IPS DF 6.9 (cell line): ENCODE measurements at regions not wholly inside any gene's neighbourhood (a gene's known extent, or its start where the extent isn't known, plus 50 kb on each side); places are given as distances from the start of the nearest gene placed in this dataset.

ENCODE experiments used
- DNase-seq: peaks from one replicate; pipeline ENCODE4 v3.0.0-alpha.2; 2013; ENCODE audit warnings: low read depth, low spot score
- H3K27ac ChIP-seq: one replicate; pipeline ENCODE4 v1.5.1; 2013; ENCODE audit warnings: low read length, control low read depth
- H3K27me3 ChIP-seq: 2 replicates; pipeline ENCODE4 v1.6.1; 2013; ENCODE audit warnings: mild to moderate bottlenecking, low read length; ENCODE audit not compliant: control insufficient read depth, insufficient read depth
- H3K36me3 ChIP-seq: 2 replicates; pipeline ENCODE4 v1.6.1; 2013; ENCODE audit warnings: low read length; ENCODE audit not compliant: control insufficient read depth, insufficient read depth
- H3K4me1 ChIP-seq: 2 replicates; pipeline ENCODE4 v1.6.1; 2013; ENCODE audit warnings: low read length; ENCODE audit not compliant: control insufficient read depth, insufficient read depth
- H3K4me3 ChIP-seq: 2 replicates; pipeline ENCODE4 v1.5.1; 2013; ENCODE audit warnings: mild to moderate bottlenecking, low read length
- H3K9me3 ChIP-seq: 2 replicates; pipeline ENCODE4 v1.6.1; 2013; ENCODE audit warnings: low read length, inconsistent platforms; ENCODE audit not compliant: control insufficient read depth, insufficient read depth
- WGBS: extraction: QIAGEN DNeasy Blood & Tissue Kit; methylation state at CpG from one replicate; pipeline ENCODE4 v1.1.7; 2013; ENCODE audit warnings: mixed read lengths, missing lambda C conversion rate; ENCODE audit not compliant: insufficient read length, insufficient coverage; 5-methylcytosine and 5-hydroxymethylcytosine counted together

DNA sequence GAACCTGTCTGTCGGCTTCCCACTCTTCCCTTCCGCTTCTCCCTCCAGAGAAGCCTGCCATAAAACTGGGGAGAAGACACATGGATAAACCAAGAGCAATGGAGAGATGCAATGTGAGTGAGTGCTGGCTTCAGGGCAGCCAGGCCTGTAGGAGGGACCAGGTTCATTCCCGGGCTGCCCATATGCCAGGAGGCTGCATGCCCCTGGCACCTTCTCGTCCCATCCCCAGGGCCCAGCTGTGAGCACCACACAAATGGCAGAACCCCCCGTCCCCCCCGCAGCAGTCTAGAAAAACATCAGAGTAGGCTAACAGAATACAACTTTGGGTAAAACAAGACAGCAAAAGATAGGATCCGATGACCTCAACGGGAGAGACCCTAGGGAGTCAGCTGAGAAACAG, 341.3 kb upstream of the SHH start:
- H3K27ac ChIP-seq: no peak overlapping the region
- H3K27me3 ChIP-seq: no peaks in the 10 kb centered on the region
- peaks cover 24% of the 10 kb centered on the region for H3K9me3 ChIP-seq
- no CpG with 5 or more reads among the region's 8 CpGs for WGBS
- H3K4me1 ChIP-seq: no peaks in the 10 kb centered on the region
- no peaks in the 10 kb centered on the region for H3K36me3 ChIP-seq
- DNase-seq: no peak
- H3K4me3 ChIP-seq: no peak overlapping the region

DNA sequence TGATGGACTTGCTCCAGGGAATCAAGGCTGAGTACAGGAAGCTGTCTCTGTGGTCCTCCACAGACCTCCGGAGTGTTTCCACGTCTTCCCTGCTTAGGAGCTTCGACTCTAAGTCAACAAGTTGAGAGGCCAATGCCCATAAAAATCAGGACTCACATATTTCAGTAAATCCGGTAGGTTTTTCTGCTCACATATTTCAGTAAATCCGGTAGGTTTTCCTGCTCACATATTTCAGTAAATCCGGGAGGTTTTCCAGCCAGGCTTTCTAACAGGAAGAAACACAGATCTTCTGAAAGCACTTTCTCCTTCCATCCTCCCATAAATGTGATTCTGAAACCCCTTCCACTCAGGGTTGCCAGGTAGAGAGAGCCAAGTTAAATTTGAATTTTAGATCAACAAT, 340.1 kb upstream of the SHH start:
- Histone ChIP-seq H3K9me3 (peaks cover 21% of the 10 kb centered on the region), H3K36me3 (no peaks in the 10 kb centered on the region)

DNA sequence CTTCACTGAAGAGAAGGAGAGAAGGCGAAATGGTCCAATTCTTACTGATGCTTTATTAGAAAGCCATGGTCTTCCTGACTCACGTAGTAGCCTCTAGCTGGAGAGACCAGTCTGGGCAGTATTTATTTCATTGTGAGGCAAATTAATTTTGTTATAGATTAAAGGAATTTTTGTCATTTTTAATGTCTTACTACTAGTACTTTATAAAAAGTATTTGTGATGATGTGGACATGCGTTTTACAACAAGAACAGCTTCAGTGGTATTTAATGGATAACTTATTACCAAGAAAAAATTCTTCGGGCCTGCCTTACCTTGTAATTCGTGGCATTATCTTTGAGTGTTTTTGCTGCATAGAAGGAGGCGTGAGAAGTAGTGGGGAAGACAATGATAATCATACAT, 339.4 kb upstream of the SHH start:
- H3K4me3 ChIP-seq: no peak overlapping the region
- H3K36me3 ChIP-seq: no peaks in the 10 kb centered on the region
- WGBS: no CpG with 5 or more reads among the region's 6 CpGs
- peaks cover 21% of the 10 kb centered on the region for H3K9me3 ChIP-seq
- H3K4me1 ChIP-seq: no peaks in the 10 kb centered on the region
- H3K27me3 ChIP-seq: no peaks in the 10 kb centered on the region
- DNase-seq: no peak
- no peak overlapping the region for H3K27ac ChIP-seq

More for the DNA sequence above, 340.1 kb upstream of the SHH start:
- Histone ChIP-seq H3K4me1 (no peaks in the 10 kb centered on the region), H3K27ac (no peak overlapping the region), H3K27me3 (no peaks in the 10 kb centered on the region), H3K4me3 (no peak overlapping the region)
- DNase-seq: no peak
- no CpG with 5 or more reads among the region's 6 CpGs for WGBS

DNA sequence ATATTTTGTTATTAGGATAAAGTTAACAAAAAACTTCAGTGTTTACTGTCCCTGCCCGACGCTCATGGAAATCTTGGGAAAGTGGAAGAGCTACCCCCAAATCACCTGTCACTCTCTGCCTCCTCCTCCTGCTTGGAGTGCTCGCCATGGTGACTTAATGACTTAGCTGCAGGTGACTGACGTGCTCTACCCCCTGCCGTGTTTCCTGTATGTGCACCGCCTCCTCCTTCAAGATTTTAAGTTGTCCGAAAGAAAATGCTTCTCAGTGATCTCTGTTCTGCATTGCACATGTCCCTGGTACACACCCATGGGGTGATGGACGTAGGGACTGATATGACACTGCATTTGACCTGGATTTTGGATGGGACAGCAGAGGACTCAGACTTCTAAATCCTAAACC, 338.8 kb upstream of the SHH start:
- H3K4me1 ChIP-seq: no peaks in the 10 kb centered on the region
- DNase-seq: no peak
- no peak overlapping the region for H3K27ac ChIP-seq
- H3K36me3 ChIP-seq: no peaks in the 10 kb centered on the region
- no CpG with 5 or more reads among the region's 8 CpGs for WGBS
- H3K4me3 ChIP-seq: no peak overlapping the region
- peaks cover 19% of the 10 kb centered on the region for H3K9me3 ChIP-seq
- no peaks in the 10 kb centered on the region for H3K27me3 ChIP-seq

DNA sequence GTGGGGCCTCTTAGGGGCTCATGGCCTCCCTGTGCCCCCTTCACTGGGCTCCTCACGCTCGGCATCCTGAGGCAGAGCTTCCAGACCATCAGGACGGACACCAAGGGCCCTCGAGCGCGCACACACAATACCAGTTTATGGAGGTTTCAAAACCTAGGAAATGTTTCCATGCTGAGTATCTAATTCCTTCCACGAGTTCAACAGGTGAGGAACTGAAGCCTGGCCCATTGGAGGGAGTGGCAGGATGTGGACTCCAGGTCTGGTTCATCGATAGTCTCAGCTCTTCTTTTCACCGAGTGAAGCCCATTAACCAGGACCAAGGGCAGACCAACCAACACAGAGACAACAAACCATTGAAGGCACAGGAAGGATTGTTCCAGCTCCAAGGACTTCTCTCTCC, 336.7 kb upstream of the SHH start:
- no peak overlapping the region for H3K27ac ChIP-seq
- H3K27me3 ChIP-seq: no peaks in the 10 kb centered on the region
- no peaks in the 10 kb centered on the region for H3K4me1 ChIP-seq
- WGBS: no CpG with 5 or more reads among the region's 9 CpGs
- H3K4me3 ChIP-seq: no peak overlapping the region
- peaks cover 21% of the 10 kb centered on the region for H3K9me3 ChIP-seq
- no peak for DNase-seq
- H3K36me3 ChIP-seq: no peaks in the 10 kb centered on the region

DNA sequence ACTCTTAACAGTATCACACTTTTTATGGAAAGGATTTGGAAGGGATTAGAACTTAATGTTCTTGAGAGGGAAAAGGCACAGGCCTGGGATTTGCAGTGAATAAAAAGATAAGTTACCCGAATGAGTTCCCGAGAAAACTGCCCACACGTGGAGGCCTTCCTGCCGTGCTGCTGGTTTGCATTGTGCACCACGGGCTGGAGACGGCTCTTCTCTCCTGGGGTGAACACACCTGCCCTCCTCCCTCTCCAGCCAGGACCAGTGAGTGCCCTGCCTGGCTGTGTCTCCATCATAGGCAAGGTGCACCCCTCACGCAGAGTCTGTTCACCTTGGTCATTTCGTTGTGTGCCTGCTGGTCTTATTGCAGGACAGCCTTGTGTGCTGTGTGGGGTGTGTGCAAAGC, 336.3 kb upstream of the SHH start:
- Histone ChIP-seq H3K27ac (no peak overlapping the region), H3K4me1 (no peaks in the 10 kb centered on the region), H3K27me3 (no peaks in the 10 kb centered on the region), H3K4me3 (no peak overlapping the region), H3K9me3 (peaks cover 23% of the 10 kb centered on the region), H3K36me3 (no peaks in the 10 kb centered on the region)
- no CpG with 5 or more reads among the region's 8 CpGs for whole genome bisulfite sequencing
- DNase-seq: no peak

DNA sequence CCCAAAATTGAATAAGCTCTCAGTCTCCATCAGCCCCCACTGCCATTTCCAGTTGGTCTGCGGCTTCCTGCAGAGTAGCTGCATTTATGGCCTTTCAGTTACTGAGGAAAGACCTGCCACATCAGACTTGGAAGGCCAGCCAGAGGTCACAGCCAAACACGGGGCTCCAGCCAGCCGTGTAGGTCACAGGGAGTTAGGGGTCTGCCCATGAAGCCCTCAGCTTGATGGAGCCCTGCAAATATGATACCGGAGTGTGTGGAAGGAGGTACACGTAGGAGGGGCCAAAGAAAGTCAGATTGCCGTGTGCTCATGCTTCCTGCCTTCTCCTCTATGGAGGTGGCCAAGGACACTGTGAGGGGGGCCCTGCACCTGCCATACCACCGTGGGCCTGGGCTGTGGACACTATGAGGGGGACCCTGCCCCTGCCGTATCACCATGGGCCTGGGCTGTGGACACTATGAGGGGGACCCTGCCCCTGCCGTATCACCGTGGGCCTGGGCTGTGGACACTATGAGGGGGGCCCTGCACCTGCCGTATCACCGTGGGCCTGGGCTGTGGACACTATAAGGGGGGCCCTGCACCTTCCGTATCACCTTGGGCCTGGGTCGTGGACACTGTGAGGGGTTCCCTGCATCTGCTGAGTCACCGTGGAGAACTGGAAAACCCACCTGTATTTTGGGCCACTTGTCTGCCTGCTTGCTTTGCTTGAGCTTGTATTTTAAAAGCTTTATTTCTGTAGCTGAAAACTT, 335.7 kb upstream of the SHH start:
- WGBS: no CpG with 5 or more reads among the region's 15 CpGs
- Histone ChIP-seq H3K27me3 (no peaks in the 10 kb centered on the region), H3K36me3 (no peaks in the 10 kb centered on the region), H3K4me3 (no peak overlapping the region), H3K27ac (no peak overlapping the region), H3K4me1 (no peaks in the 10 kb centered on the region), H3K9me3 (peaks cover 22% of the 10 kb centered on the region)
- DNase-seq: no peak

DNA sequence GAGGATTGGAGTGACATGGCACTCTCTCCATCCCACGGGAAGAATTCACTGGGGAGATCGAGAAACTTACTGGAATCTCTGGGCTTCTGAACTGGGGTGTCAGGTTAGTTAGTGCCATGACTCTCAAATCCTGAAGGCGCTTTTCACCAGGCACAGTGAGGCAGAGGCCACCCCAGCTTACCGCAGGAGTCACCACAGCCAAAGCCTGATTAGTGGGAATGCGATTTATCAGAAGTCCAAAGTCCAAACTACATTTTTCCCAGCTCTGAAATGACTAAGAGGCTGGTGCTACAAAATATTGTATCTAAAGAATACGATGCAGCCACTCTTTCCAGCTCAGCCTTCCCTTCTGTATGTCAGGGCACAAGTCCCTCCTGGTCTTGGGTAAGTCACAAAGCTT, 334.8 kb upstream of the SHH start:
- DNase-seq: no peak
- H3K9me3 ChIP-seq: peaks cover 21% of the 10 kb centered on the region
- no peak overlapping the region for H3K27ac ChIP-seq
- H3K4me1 ChIP-seq: no peaks in the 10 kb centered on the region
- no CpG with 5 or more reads among the region's 6 CpGs for WGBS
- H3K36me3 ChIP-seq: no peaks in the 10 kb centered on the region
- H3K27me3 ChIP-seq: no peaks in the 10 kb centered on the region
- H3K4me3 ChIP-seq: no peak overlapping the region

DNA sequence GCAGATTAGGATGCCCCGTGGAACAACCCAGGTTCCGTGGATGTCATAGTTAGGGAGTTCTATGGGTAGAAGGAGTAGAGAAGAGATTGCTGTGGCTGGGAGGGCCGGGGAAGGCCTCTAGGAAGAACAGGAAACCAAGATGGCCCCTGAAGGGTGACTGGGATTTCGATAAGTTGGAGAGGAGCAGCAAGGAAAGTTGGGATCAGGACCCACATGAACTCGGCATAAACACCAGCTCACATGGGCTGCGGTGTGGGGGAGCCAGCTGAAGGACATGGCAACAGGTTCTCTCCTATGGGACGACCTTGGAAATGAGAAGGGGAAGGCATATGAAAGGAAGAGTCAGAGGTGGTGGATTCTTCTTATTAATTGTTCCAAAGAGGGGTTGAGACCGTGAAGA, 333.7 kb upstream of the SHH start:
- no peaks in the 10 kb centered on the region for H3K36me3 ChIP-seq
- no peaks in the 10 kb centered on the region for H3K4me1 ChIP-seq
- no peak overlapping the region for H3K27ac ChIP-seq
- H3K27me3 ChIP-seq: no peaks in the 10 kb centered on the region
- no CpG with 5 or more reads among the region's 8 CpGs for WGBS
- peaks cover 22% of the 10 kb centered on the region for H3K9me3 ChIP-seq
- no peak for DNase-seq
- H3K4me3 ChIP-seq: no peak overlapping the region

DNA sequence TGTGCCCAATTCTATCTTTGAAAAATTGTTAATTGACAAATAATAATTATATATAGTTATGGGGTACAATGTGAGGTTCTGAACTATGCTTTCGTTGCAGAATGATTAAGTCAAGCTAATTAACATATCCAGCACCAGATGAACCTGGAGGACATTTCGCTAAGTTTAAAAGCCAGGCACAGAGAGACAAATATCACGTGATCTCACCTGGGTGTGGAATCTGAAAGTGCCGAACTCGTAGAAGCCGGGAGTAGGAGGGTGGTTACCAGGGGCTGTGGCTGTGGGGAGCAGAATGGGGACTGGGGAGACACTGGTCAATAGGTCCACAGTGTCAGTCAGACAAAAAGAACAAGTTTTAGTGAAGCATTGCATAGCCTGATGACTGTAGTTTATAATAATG, 332.9 kb upstream of the SHH start:
- H3K27me3 ChIP-seq: no peaks in the 10 kb centered on the region
- peaks cover 22% of the 10 kb centered on the region for H3K9me3 ChIP-seq
- H3K27ac ChIP-seq: no peak overlapping the region
- H3K4me1 ChIP-seq: no peaks in the 10 kb centered on the region
- no peaks in the 10 kb centered on the region for H3K36me3 ChIP-seq
- WGBS: no CpG with 5 or more reads among the region's 6 CpGs
- DNase-seq: no peak
- no peak overlapping the region for H3K4me3 ChIP-seq

DNA sequence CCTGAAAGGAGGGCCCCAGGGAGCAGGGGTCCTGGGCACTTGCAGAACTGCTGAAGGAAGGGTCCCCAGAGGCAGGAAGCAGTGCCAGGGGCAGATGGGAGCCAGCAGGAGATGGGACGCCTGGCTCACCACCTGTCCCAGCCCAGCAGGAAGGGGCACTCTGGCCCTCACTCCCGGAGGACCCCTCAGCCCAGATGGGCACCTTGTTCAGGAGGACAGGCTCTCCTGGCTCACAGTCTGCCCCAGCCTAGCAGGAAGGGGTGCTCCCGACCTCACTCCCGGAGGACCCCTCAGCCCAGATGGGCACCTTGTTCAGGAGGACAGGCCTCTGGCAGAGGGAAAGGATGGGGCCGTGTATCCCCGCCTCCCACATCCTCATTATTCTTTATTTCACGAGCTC, 331.4 kb upstream of the SHH start:
- Histone ChIP-seq H3K4me1 (no peaks in the 10 kb centered on the region), H3K9me3 (peaks cover 21% of the 10 kb centered on the region), H3K27me3 (no peaks in the 10 kb centered on the region; the same call in 1 of the 2 replicates), H3K4me3 (no peak overlapping the region; the same call in 1 of the 2 replicates), H3K27ac (no peak overlapping the region), H3K36me3 (no peaks in the 10 kb centered on the region)
- DNase-seq: no peak
- no CpG with 5 or more reads among the region's 7 CpGs for WGBS
